ENCODE measurements at regions not wholly inside any gene's neighbourhood (a gene's known extent, or its start where the extent isn't known, plus 50 kb on each side); places are given as distances from the start of the nearest gene placed in this dataset.

DNA sequence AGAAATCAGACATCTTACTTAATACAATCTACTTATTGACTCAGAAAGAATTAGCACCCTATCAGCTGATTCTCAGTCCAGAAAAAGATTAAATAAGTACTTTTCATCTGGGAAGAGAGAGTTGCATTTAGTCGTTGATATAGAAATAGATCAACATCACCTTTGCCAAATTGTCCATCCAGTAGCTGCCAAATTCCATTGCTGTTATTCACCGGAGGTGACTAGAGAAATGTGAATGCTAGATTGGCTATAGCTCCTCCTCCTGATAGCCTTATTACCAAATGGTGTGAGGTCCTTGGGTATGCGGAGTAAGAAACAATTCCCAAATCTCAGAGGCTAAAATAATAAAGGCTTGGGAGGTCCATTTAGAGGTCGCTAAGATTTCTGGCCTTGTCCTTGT, 723.3 kb upstream of the FLRT2 start:
- Mint-ChIP-seq H3K4me1 (ENCODE audit: low read depth) (no peaks in the 10 kb centered on the region), H3K27ac (no peak overlapping the region), H3K9me3 (peaks cover 6% of the 10 kb centered on the region), H3K36me3 (ENCODE audit: low read depth) (no peaks in the 10 kb centered on the region), H3K4me3 (no peak overlapping the region), H3K27me3 (no peaks in the 10 kb centered on the region)

GRCh38 chr14:84807673-84808072, 722.3 kb upstream of the FLRT2 start:
- H3K4me3 Mint-ChIP-seq, result no peak overlapping the region
- no peaks in the 10 kb centered on the region for H3K27me3 Mint-ChIP-seq
- no peak overlapping the region for H3K27ac Mint-ChIP-seq
- H3K9me3 Mint-ChIP-seq, result peaks cover 6% of the 10 kb centered on the region
- H3K4me1 Mint-ChIP-seq (ENCODE audit: low read depth), result no peaks in the 10 kb centered on the region
- H3K36me3 Mint-ChIP-seq (ENCODE audit: low read depth), result no peaks in the 10 kb centered on the region

- Mint-ChIP-seq H3K36me3 (ENCODE audit: low read depth) (no peaks in the 10 kb centered on the region), H3K9me3 (peaks cover 10% of the 10 kb centered on the region), H3K4me1 (ENCODE audit: low read depth) (no peaks in the 10 kb centered on the region), H3K27ac (no peak overlapping the region), H3K4me3 (no peak overlapping the region), H3K27me3 (no peaks in the 10 kb centered on the region)
Measured at GRCh38 chr14:84809158-84809557, 720.8 kb upstream of the FLRT2 start.

DNA sequence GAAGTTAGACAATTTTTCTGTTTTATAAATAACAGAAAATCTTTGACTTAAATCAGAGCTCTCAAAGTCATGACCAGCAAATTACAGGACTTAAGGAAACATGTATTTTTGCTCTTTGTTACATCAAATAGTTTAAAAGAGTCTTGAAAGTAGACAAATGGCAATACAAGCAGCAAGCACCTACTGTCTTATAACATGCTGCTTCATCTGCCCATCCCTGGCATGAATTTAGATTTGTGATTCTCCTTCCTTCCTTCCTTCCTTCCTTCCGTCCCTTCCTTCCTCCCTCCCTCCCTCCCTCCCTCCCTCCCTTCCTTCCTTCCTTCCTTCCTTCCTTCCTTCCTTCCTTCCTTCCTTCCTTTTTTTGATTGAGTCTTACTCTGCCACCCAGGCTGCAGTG, 715.6 kb upstream of the FLRT2 start:
- Mint-ChIP-seq H3K27ac (no peak overlapping the region), H3K4me1 (ENCODE audit: low read depth) (no peaks in the 10 kb centered on the region), H3K36me3 (ENCODE audit: low read depth) (no peaks in the 10 kb centered on the region), H3K9me3 (peaks cover 19% of the 10 kb centered on the region), H3K4me3 (no peak overlapping the region), H3K27me3 (no peaks in the 10 kb centered on the region)

GRCh38 chr14:84819528-84819927, 710.4 kb upstream of the FLRT2 start:
- no peaks in the 10 kb centered on the region for H3K4me1 Mint-ChIP-seq (ENCODE audit: low read depth)
- no peaks in the 10 kb centered on the region for H3K27me3 Mint-ChIP-seq
- peaks cover 23% of the 10 kb centered on the region for H3K9me3 Mint-ChIP-seq
- no peak overlapping the region for H3K4me3 Mint-ChIP-seq
- no peak overlapping the region for H3K27ac Mint-ChIP-seq
- H3K36me3 Mint-ChIP-seq (ENCODE audit: low read depth), result no peaks in the 10 kb centered on the region

DNA sequence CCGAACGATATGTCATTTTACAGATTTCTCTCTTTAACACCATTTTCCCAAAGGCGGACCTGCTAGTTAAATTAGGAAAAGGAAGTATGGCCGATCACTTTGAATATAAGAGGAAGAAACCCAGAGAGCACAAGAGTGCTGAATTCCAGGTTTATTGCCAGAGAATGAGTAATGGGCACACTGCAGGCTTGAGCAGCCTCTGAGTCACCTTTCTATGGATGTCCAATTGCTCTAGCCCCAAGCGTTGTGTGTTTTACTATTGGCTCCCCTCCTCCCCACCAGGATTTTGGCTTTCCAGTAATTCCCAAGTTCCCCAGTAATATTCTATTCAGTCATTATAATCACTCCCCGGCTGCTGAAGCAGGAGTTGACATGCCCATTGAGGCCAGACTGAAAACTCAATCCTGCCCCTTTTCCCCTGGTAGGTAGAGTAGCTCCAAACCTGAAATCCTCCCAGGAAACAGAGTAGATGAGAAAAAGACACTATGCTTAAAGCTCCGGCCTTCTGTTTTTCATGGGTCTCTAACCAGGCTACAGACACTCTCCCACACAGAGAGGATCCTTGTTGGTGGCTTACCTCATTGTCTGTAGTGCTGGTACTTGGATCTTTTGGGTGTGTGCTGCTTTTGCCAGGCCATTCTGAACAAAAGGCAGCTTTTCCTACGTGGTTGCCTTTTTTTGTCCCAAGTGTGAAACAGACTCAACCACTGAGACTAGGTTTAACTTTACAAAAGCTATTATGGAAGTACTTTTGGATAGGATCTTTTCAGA, 704.3 kb upstream of the FLRT2 start:
- Mint-ChIP-seq H3K4me1 (ENCODE audit: low read depth) (no peaks in the 10 kb centered on the region), H3K27ac (no peak overlapping the region), H3K27me3 (no peaks in the 10 kb centered on the region), H3K4me3 (no peak overlapping the region), H3K36me3 (ENCODE audit: low read depth) (no peaks in the 10 kb centered on the region), H3K9me3 (peaks cover 20% of the 10 kb centered on the region)

GRCh38 chr14:84826294-84826693, 703.6 kb upstream of the FLRT2 start:
- peaks cover 16% of the 10 kb centered on the region for H3K9me3 Mint-ChIP-seq
- H3K4me3 Mint-ChIP-seq, result no peak overlapping the region
- no peaks in the 10 kb centered on the region for H3K27me3 Mint-ChIP-seq
- no peaks in the 10 kb centered on the region for H3K4me1 Mint-ChIP-seq (ENCODE audit: low read depth)
- no peaks in the 10 kb centered on the region for H3K36me3 Mint-ChIP-seq (ENCODE audit: low read depth)
- H3K27ac Mint-ChIP-seq, result no peak overlapping the region

DNA sequence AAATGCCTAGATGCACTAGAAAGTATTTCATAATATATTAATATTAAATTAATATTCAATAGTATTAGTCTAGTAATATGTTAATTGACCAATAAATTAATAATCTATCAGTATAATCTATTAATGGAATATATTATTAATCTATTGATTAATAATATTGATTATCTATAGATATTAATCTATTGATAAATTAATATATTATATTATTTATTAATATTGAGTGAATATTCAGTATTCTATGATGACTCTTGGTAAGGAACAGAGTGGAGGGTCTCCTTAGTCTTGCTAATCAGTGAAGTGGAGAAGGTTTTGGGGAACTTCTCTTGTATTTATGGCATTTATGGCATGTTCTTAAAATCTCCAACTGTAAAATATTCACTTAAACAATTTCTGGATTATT, 679.3 kb upstream of the FLRT2 start:
- H3K4me3 Mint-ChIP-seq, result no peak overlapping the region
- no peak overlapping the region for H3K27ac Mint-ChIP-seq
- H3K27me3 Mint-ChIP-seq, result no peaks in the 10 kb centered on the region
- H3K4me1 Mint-ChIP-seq (ENCODE audit: low read depth), result no peaks in the 10 kb centered on the region
- peaks cover 24% of the 10 kb centered on the region for H3K9me3 Mint-ChIP-seq
- no peaks in the 10 kb centered on the region for H3K36me3 Mint-ChIP-seq (ENCODE audit: low read depth)

GRCh38 chr14:84856751-84857534, 673.0 kb upstream of the FLRT2 start:
- Mint-ChIP-seq H3K27me3 (no peaks in the 10 kb centered on the region), H3K27ac (no peak overlapping the region), H3K4me3 (no peak overlapping the region), H3K36me3 (ENCODE audit: low read depth) (no peaks in the 10 kb centered on the region), H3K4me1 (ENCODE audit: low read depth) (no peaks in the 10 kb centered on the region), H3K9me3 (peaks cover 23% of the 10 kb centered on the region)

DNA sequence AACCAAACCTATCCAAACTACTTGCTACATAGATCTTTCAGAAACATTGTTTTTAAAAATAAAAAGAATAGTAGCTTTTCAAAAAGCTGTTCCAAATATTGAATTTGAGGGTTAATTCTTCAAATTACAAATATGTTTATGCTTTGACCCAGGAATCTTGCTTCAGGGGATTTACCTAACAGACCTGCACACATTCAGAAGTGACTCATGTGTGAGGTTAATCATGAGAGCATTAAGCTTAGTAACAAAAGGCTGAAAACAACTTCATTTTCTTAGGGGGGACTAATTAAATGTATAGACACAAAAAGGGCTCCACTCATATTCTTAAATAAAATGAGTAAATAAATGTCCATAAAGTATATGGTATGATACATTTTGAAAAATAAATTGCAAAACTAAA, 672.4 kb upstream of the FLRT2 start:
- H3K9me3 Mint-ChIP-seq, result peaks cover 23% of the 10 kb centered on the region
- H3K27ac Mint-ChIP-seq, result no peak overlapping the region
- no peak overlapping the region for H3K4me3 Mint-ChIP-seq
- no peaks in the 10 kb centered on the region for H3K36me3 Mint-ChIP-seq (ENCODE audit: low read depth)
- no peaks in the 10 kb centered on the region for H3K27me3 Mint-ChIP-seq
- H3K4me1 Mint-ChIP-seq (ENCODE audit: low read depth), result no peaks in the 10 kb centered on the region

DNA sequence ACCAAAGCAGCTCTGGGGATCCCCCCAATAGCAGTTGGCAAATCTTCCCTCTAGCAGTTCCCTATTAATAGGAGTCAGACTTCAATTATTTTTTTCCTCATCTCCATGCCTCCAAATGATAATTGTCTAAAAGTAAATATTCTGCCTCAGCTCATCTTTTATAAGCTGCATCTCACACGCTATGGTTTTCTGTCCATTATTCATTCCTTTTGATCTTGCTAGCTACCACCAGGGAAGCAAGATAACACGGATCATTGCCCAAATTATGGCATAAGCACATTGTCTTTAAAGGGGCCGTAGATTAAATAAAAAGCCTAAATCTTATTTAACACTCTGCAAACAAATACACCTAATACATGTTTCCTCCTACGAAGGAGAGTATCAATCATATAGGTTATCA, 670.8 kb upstream of the FLRT2 start:
- no peaks in the 10 kb centered on the region for H3K36me3 Mint-ChIP-seq (ENCODE audit: low read depth)
- peaks cover 18% of the 10 kb centered on the region for H3K9me3 Mint-ChIP-seq
- H3K27me3 Mint-ChIP-seq, result no peaks in the 10 kb centered on the region
- H3K4me3 Mint-ChIP-seq, result no peak overlapping the region
- no peak overlapping the region for H3K27ac Mint-ChIP-seq
- no peaks in the 10 kb centered on the region for H3K4me1 Mint-ChIP-seq (ENCODE audit: low read depth)

GRCh38 chr14:84864548-84865271, 665.2 kb upstream of the FLRT2 start:
- Mint-ChIP-seq H3K4me1 (ENCODE audit: low read depth) (no peaks in the 10 kb centered on the region), H3K4me3 (no peak overlapping the region), H3K27ac (no peak overlapping the region), H3K27me3 (no peaks in the 10 kb centered on the region), H3K9me3 (peaks cover 9% of the 10 kb centered on the region), H3K36me3 (ENCODE audit: low read depth) (no peaks in the 10 kb centered on the region)

- H3K27ac Mint-ChIP-seq, result no peak overlapping the region
- H3K27me3 Mint-ChIP-seq, result no peaks in the 10 kb centered on the region
- H3K4me3 Mint-ChIP-seq, result no peak overlapping the region
- no peaks in the 10 kb centered on the region for H3K9me3 Mint-ChIP-seq
- no peaks in the 10 kb centered on the region for H3K36me3 Mint-ChIP-seq (ENCODE audit: low read depth)
- H3K4me1 Mint-ChIP-seq (ENCODE audit: low read depth), result no peaks in the 10 kb centered on the region
Measured at GRCh38 chr14:84871734-84872133, 658.2 kb upstream of the FLRT2 start.

DNA sequence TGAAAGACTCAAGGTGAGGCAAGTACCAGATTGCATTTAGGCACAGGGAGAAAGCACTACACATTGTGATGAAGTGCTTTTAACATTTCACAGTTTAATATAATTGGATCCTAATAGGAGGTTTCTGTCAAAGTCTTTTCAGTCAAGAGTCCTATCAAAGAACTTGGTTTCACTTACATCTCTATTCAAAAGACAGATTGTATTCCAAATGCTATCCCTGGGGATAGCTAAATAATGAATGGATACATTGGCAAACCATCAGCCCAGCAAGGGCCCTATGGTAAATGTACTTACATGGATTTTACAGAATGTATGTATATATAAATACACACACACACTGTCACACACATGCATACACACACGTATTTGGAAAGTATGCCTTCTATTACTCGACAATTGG, 655.5 kb upstream of the FLRT2 start:
- H3K4me1 Mint-ChIP-seq (ENCODE audit: low read depth), result no peaks in the 10 kb centered on the region
- H3K27ac Mint-ChIP-seq, result no peak overlapping the region
- H3K4me3 Mint-ChIP-seq, result no peak overlapping the region
- no peaks in the 10 kb centered on the region for H3K36me3 Mint-ChIP-seq (ENCODE audit: low read depth)
- H3K9me3 Mint-ChIP-seq, result peaks cover 4% of the 10 kb centered on the region
- H3K27me3 Mint-ChIP-seq, result no peaks in the 10 kb centered on the region

- Mint-ChIP-seq H3K27me3 (no peaks in the 10 kb centered on the region), H3K27ac (no peak overlapping the region), H3K9me3 (peaks cover 8% of the 10 kb centered on the region), H3K4me1 (ENCODE audit: low read depth) (no peaks in the 10 kb centered on the region), H3K4me3 (no peak overlapping the region), H3K36me3 (ENCODE audit: low read depth) (no peaks in the 10 kb centered on the region)
Measured at GRCh38 chr14:84877061-84877460, 652.9 kb upstream of the FLRT2 start.

Measured in stimulated activated naive CD8-positive, alpha-beta T cell treated with anti-CD3 and anti-CD28 coated beads, Interleukin-15, Interleukin-2, amounts not matched to agents 100 ng/mL and 50 ng/mL, for 24 hours (primary cell).